ENCODE measurements at regions not wholly inside any gene's neighbourhood (a gene's known extent, or its start where the extent isn't known, plus 50 kb on each side); places are given as distances from the start of the nearest gene placed in this dataset.

- Histone ChIP-seq H3K4me1 (ENCODE audit: insufficient read depth) (no peaks in the 10 kb centered on the region), H3K4me3 (ENCODE audit: low read depth, low read length) (no peak overlapping the region), H3K27ac (ENCODE audit: low read depth) (no peak overlapping the region), H3K36me3 (ENCODE audit: insufficient read depth) (no peaks in the 10 kb centered on the region)
- no peak for DNase-seq (ENCODE audit: extremely low spot score)
Observed at GRCh38 chr2:215743066-215743465, 270.3 kb downstream of the MREG start.

GRCh38 chr2:215742021-215742420, 271.3 kb downstream of the MREG start:
- no peak overlapping the region for H3K27ac ChIP-seq (ENCODE audit: low read depth)
- H3K36me3 ChIP-seq (ENCODE audit: insufficient read depth) = no peaks in the 10 kb centered on the region
- no peaks in the 10 kb centered on the region for H3K4me1 ChIP-seq (ENCODE audit: insufficient read depth)
- no peak overlapping the region for H3K4me3 ChIP-seq (ENCODE audit: low read depth, low read length)
- WGBS = 86% methylated on average over 2 of the region's 2 CpGs
- no peak for DNase-seq (ENCODE audit: extremely low spot score)

GRCh38 chr2:215740071-215740470, 273.3 kb downstream of the MREG start:
- 86% methylated on average over 6 of the region's 6 CpGs for WGBS

GRCh38 chr2:215738351-215738750, 275.0 kb downstream of the MREG start:
- Histone ChIP-seq H3K27ac (ENCODE audit: low read depth) (no peak overlapping the region), H3K4me3 (ENCODE audit: low read depth, low read length) (no peak overlapping the region), H3K36me3 (ENCODE audit: insufficient read depth) (no peaks in the 10 kb centered on the region), H3K4me1 (ENCODE audit: insufficient read depth) (no peaks in the 10 kb centered on the region)
- no peak for DNase-seq (ENCODE audit: extremely low spot score)
- WGBS = 96% methylated on average over 2 of the region's 2 CpGs

More at GRCh38 chr2:215740071-215740470, 273.3 kb downstream of the MREG start:
- no peak overlapping the region for H3K27ac ChIP-seq (ENCODE audit: low read depth)
- H3K4me3 ChIP-seq (ENCODE audit: low read depth, low read length) = no peak overlapping the region
- H3K4me1 ChIP-seq (ENCODE audit: insufficient read depth) = no peaks in the 10 kb centered on the region
- no peaks in the 10 kb centered on the region for H3K36me3 ChIP-seq (ENCODE audit: insufficient read depth)
- no peak for DNase-seq (ENCODE audit: extremely low spot score)

GRCh38 chr2:215737477-215737876, 275.9 kb downstream of the MREG start:
- 60% methylated on average over 3 of the region's 3 CpGs for WGBS
- Histone ChIP-seq H3K4me3 (ENCODE audit: low read depth, low read length) (no peak overlapping the region), H3K4me1 (ENCODE audit: insufficient read depth) (no peaks in the 10 kb centered on the region), H3K36me3 (ENCODE audit: insufficient read depth) (no peaks in the 10 kb centered on the region), H3K27ac (ENCODE audit: low read depth) (no peak overlapping the region)
- no peak for DNase-seq (ENCODE audit: extremely low spot score)

GRCh38 chr2:215736653-215737290, 276.6 kb downstream of the MREG start:
- H3K4me1 ChIP-seq (ENCODE audit: insufficient read depth) = no peaks in the 10 kb centered on the region
- no peak overlapping the region for H3K27ac ChIP-seq (ENCODE audit: low read depth)
- no peak overlapping the region for H3K4me3 ChIP-seq (ENCODE audit: low read depth, low read length)
- H3K36me3 ChIP-seq (ENCODE audit: insufficient read depth) = no peaks in the 10 kb centered on the region
- DNase-seq (ENCODE audit: extremely low spot score) = no peak
- whole genome bisulfite sequencing = 65% methylated on average over 4 of the region's 4 CpGs

- H3K27ac ChIP-seq (ENCODE audit: low read depth) = no peak overlapping the region
- WGBS = 94% methylated on average over 5 of the region's 5 CpGs
- no peak for DNase-seq (ENCODE audit: extremely low spot score)
- no peaks in the 10 kb centered on the region for H3K36me3 ChIP-seq (ENCODE audit: insufficient read depth)
- H3K4me1 ChIP-seq (ENCODE audit: insufficient read depth) = no peaks in the 10 kb centered on the region
- no peak overlapping the region for H3K4me3 ChIP-seq (ENCODE audit: low read depth, low read length)
Observed at GRCh38 chr2:215731108-215731658, 282.2 kb downstream of the MREG start.

- Histone ChIP-seq H3K4me1 (ENCODE audit: insufficient read depth) (no peaks in the 10 kb centered on the region), H3K36me3 (ENCODE audit: insufficient read depth) (no peaks in the 10 kb centered on the region), H3K27ac (ENCODE audit: low read depth) (no peak overlapping the region), H3K4me3 (ENCODE audit: low read depth, low read length) (no peak overlapping the region)
- WGBS = 91% methylated on average over 5 of the region's 5 CpGs
- no peak for DNase-seq (ENCODE audit: extremely low spot score)
Observed at GRCh38 chr2:215729985-215730620, 283.2 kb downstream of the MREG start.

- no peaks in the 10 kb centered on the region for H3K4me1 ChIP-seq (ENCODE audit: insufficient read depth)
- WGBS = 51% methylated on average over 2 of the region's 2 CpGs
- H3K4me3 ChIP-seq (ENCODE audit: low read depth, low read length) = no peak overlapping the region
- no peaks in the 10 kb centered on the region for H3K36me3 ChIP-seq (ENCODE audit: insufficient read depth)
- no peak overlapping the region for H3K27ac ChIP-seq (ENCODE audit: low read depth)
- no peak for DNase-seq (ENCODE audit: extremely low spot score)
Observed at GRCh38 chr2:215728504-215729065, 284.8 kb downstream of the MREG start.

GRCh38 chr2:215727507-215728503, 285.5 kb downstream of the MREG start:
- Histone ChIP-seq H3K27ac (ENCODE audit: low read depth) (no peak overlapping the region), H3K36me3 (ENCODE audit: insufficient read depth) (no peaks in the 10 kb centered on the region), H3K4me3 (ENCODE audit: low read depth, low read length) (no peak overlapping the region), H3K4me1 (ENCODE audit: insufficient read depth) (no peaks in the 10 kb centered on the region)
- DNase-seq (ENCODE audit: extremely low spot score) = no peak
- WGBS = 91% methylated on average over 1 of the region's 1 CpG

DNA sequence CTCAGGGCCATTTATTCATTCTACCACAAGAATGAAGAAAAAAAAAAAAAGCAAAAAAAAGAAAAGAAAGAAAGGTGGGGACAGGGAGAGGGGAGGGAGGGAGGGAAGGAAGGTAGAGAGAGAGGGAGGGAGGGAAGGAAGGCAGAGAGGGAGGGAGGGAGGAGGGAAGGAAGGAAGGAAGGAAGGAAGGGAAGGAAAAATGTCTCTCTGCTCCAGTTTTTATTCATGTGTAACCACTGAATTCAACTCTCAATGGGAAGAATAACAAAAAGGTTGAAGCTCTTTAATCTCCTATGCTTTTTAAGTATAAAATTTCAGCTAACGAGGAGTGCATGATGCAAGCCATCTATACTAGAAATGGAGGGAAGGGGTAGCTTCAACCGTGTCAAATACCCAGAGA, 287.3 kb downstream of the MREG start:
- no peak for DNase-seq (ENCODE audit: extremely low spot score)
- H3K4me1 ChIP-seq (ENCODE audit: insufficient read depth) = no peaks in the 10 kb centered on the region
- H3K27ac ChIP-seq (ENCODE audit: low read depth) = no peak overlapping the region
- WGBS = 82% methylated on average over 2 of the region's 2 CpGs
- H3K4me3 ChIP-seq (ENCODE audit: low read depth, low read length) = no peak overlapping the region
- H3K36me3 ChIP-seq (ENCODE audit: insufficient read depth) = no peaks in the 10 kb centered on the region

DNA sequence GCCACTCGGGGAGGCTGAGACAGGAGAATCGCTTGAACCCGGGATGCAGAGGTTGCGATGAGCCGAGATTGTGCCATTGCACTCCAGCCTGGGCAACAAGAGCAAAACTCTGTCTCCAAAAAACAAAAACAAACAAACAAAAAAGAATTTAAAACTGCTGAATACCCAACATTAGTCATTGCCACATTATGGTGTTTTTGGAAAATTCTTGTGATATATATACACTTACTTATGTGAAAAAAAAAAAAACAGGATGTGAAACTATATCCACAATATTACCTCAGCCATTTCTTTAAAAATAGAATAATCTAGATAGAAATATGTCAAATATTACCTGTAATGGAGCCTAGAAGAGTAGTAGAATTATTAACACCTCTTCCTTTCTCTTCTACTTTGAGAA, 288.3 kb upstream of the FN1 start:
- no peak overlapping the region for H3K27ac ChIP-seq (ENCODE audit: low read depth)
- H3K4me1 ChIP-seq (ENCODE audit: insufficient read depth) = no peaks in the 10 kb centered on the region
- no peak for DNase-seq (ENCODE audit: extremely low spot score)
- WGBS = 97% methylated on average over 5 of the region's 5 CpGs
- H3K4me3 ChIP-seq (ENCODE audit: low read depth, low read length) = no peak overlapping the region
- no peaks in the 10 kb centered on the region for H3K36me3 ChIP-seq (ENCODE audit: insufficient read depth)

GRCh38 chr2:215723631-215724011, 287.8 kb upstream of the FN1 start:
- no peak for DNase-seq (ENCODE audit: extremely low spot score)
- Histone ChIP-seq H3K4me1 (ENCODE audit: insufficient read depth) (no peaks in the 10 kb centered on the region), H3K27ac (ENCODE audit: low read depth) (no peak overlapping the region), H3K36me3 (ENCODE audit: insufficient read depth) (no peaks in the 10 kb centered on the region), H3K4me3 (ENCODE audit: low read depth, low read length) (no peak overlapping the region)
- WGBS = 98% methylated on average over 3 of the region's 3 CpGs

Data from urinary bladder (tissue), 3 donors.